HG03354 (cell line): ENCODE measurements at regions not wholly inside any gene's neighbourhood (a gene's known extent, or its start where the extent isn't known, plus 50 kb on each side); places are given as distances from the start of the nearest gene placed in this dataset.
"Not testable (repeated sequence)": the region's sequence is repeated elsewhere in the genome, so short reads cannot be mapped to it uniquely, and the experiment has no call there.

Experiments
- ATAC-seq: cut with Tn5 transposase; IDR thresholded peaks from one replicate; pipeline ENCODE4 v1.9.1; 2021; ENCODE audit warnings: mild to moderate bottlenecking; ENCODE audit not compliant: unreplicated experiment, poor library complexity, severe bottlenecking

DNA sequence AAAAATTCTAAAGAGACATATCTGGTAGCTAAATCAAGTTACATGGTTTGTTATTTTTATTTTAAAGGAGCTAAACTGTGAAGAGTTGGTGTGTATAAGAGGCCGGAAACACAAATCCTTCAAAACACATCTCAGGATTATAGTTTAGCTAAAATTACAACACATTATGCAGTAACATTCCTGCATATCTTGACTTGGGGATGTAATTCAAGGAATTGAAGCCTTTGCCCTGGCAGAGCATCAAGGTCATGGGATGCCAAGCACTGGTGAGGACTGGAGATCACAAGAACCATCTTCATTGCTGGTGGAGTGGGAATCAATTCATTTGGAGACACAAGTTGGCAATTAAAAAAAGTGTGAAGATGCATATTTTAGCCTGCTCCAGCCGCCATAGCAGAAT is 86.8 kb upstream of the LSM6 start:
- no peak for ATAC-seq

DNA sequence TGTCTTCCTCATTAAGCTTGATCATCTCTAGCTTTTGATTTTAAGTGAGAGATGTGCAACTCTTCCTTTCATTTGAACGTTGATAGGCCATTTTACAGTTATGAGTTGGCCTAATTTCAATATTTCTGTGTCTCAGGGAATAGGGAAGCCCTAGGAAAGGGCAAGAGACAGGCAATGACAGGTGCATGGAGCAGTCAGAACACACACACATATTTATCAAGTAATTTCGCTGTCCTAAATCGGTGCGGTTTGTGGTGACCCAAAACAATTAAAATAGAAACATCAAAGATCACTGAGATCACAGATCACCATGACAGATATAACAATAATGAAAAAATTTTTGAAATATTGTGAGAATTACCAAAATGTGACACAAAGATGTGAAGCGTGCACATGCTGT is 87.7 kb upstream of the LSM6 start:
- no peak for ATAC-seq

DNA sequence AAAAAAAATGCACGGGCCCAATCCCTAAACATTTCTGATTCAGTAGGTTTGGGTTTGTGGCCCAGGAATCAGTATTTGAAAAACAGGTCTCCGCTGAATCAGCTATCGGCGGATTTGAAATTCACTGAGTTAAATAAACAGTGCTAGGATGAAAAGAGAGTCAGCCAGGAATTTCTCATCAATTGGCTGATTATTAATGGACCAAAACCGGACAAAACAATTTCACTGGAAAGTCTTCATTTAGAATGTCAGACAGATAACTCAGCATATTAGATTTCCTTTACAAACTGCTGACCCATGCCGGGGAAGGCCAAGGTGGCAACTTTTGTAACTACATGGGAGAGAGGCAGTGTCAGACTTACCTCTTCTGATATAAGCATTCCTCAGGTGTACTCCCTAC is 99.4 kb upstream of the LSM6 start:
- ATAC-seq, result no peak

- no peak for ATAC-seq
These were observed 102.0 kb upstream of the LSM6 start for GRCh38 chr4:146073517-146073916.

- no peak for ATAC-seq
These were observed 103.1 kb upstream of the LSM6 start for GRCh38 chr4:146072376-146072775.

DNA sequence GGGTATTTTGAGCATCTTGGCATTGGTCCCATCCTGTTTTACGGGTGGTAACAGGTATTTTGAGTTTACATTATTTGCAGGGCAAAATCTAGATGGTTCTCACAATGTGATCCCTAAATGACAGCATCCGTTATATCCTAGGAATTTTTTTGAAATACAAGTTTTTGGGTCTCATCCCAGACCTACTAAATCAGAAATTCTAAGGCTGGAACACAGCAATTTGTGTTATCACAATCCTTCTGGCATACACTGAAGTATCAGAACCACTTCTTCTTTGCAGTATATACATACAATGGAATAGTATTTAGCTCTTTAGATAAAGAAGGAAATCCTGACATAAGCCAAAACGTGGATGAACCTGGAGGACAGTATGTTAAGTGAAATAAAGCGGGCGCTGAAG is 104.1 kb upstream of the LSM6 start:
- no peak for ATAC-seq

GRCh38 chr4:146063143-146063542 is 112.4 kb upstream of the LSM6 start:
- no peak for ATAC-seq

- ATAC-seq, result no peak
These were observed 113.2 kb upstream of the LSM6 start for GRCh38 chr4:146062340-146062739.

GRCh38 chr4:146061610-146062334 is 113.7 kb upstream of the LSM6 start:
- ATAC-seq, result no peak

DNA sequence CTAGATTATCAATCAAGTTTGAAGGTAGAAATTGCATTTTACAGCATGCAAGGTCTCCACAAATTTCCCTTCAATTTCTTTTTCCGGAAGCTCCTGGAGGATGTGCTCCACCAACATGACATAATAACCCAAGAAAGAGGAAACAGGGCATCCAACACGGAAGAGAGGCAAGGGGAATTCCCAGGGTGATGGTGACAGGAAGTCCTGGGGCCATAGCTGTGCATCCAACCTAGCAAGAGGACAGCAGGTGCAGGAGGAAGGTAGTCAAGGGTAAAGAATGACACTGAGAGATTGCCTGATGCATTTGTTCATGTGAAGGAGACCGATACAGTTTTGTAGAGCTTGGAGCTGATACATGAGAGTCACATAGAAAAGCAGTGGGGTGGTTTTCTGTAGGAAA is 115.7 kb upstream of the LSM6 start:
- ATAC-seq, result peak; percentile 92

GRCh38 chr4:146059151-146059550 is 116.4 kb upstream of the LSM6 start:
- ATAC-seq, result peak; percentile 30

DNA sequence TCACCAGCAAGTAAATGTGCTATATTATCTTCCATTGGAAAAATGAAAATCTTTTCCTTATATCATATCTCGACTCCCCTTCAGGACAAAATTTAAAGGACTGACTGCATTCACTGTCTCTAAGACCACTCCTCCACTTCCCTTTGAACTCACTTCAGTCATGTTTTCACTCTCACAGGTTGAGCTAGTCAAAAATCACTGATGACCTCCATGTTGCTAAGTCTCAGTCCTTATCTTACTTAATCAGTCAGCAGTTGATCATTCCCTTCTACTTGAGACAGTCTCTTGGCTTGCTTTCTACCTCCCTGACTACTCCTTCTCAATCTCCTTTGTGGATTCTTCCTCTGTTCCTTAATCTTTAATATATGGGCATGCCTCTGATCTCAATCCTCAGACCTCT is 117.0 kb upstream of the LSM6 start:
- no peak for ATAC-seq

DNA sequence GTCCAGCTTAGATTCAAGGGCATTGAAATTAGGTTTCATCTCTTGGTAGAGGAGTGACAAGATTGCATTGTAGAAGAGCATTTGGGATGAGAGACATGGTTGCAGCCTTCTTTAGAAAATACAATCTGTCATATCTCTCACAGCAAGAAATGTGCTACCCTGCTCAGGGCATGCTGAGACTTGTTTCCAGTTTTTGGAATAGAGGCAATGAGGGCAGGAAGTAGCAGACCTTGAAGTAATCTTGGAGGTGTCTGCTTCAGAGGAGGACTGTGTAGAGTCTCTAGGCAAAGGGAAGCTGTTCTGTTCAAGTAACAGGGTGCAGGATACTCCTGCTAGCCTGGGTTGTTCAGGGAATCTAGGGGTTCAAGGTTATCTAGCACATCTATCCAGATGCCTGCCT is 116.1 kb upstream of the ZNF827 start:
- ATAC-seq, result no peak

DNA sequence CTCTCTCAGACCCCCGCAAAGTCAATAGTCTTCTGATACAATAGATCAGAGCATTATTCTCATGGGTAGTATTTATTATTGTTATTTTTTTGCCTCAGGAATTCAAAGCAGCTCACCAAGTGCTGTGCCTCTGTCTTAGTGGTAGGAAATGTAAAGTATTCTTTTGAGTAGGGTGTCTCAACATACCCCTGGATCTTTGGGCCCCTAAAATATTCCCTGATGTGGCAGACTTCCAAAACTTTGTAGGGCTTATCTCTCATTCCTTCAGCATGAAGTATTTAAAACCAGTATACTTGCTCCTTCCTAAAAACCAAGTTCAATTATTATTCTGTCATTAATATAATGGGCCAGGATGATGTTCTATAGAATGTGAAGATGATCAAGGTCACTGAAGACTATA is 115.3 kb upstream of the ZNF827 start:
- ATAC-seq, result no peak

DNA sequence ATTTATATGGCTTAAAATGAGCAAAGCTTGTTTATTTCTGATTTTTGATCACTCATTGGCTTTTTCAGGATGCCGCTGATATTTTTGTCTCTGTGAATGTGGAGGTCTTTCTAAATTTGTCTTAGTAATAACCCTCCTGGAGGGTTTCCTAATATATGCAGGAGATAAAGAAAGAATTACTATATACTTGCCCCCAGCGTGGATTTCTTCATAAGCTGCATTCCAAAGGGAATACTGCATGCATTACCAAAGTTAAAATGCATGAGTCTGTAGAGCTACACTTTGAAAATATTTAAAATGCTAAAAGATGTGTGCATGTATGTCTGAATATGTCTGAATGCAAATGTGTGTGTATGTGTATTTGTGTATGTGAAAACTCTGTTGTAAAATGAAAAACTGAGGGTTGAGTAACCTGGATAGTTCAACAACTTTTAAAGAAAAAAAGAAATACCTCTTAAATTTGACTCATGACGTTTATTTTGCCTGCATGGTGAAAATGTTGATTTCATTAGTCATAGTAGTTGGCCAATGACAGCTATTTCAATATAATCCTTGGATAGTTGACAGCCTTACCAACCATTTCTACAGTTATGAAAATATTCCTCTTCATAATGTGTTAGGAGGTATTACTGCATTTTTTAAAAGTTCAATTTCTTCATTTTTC is 113.2 kb upstream of the ZNF827 start:
- ATAC-seq, result no peak

DNA sequence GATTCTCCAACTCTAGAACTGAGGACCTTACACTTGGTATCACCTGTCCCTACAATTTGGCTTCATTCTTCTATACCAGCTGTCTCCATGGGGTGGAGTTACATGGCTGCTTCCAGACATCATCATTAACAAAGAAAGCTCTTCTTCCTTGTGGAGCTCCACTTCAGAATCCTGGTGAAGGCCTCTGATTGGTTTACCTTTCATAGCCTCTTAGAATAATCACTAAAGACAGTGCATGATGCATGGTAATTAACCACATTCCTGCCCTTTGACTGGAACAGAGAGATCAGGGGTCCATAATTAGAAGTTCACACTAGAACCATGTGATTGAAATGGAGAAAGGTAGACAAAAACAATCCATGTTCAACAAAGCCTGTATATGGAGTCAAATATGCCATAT is 112.6 kb upstream of the ZNF827 start:
- ATAC-seq, result no peak

DNA sequence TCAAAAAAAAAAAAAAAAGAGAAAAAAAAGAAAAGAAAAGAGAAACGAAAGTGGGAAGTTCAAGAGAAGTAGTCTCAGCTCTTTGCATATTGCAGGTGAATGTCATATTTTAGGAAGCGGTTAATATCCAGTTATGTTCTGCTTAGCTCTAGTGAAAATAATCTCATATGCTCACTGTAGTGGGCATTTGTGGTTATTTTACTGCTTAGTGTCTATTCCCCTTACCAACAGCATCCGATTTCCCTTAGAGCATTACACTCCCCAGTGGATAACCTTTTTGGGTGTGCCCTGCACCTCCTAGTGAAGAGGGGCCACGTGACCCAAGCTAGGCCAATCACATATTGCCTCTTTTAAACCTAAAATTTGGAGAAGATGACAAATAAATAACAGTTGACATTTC is 111.2 kb upstream of the ZNF827 start:
- ATAC-seq, result peak; percentile 92

DNA sequence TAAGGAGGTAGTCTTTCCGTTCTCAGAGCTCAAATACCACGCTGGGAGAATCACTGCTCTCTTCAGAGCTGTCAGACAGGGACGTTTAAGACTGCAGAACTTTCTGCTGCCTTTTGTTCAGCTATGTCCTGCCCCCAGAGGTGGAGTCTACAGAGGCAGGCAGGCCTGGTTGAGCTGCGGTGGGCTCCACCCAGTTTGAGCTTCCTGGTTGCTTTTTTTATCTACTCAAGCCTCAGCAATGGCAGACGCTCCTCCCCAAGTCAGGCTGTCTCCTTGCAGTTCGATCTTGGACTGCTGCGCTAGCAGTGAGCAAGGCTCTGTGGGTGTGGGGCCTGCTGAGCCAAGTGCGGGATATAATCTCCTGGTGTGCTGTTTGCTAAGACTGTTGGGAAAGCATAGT is 109.1 kb upstream of the ZNF827 start:
- ATAC-seq, result not testable (repeated sequence)

- peak; percentile 62 for ATAC-seq
These were observed 102.7 kb upstream of the ZNF827 start for GRCh38 chr4:146041139-146042004.

DNA sequence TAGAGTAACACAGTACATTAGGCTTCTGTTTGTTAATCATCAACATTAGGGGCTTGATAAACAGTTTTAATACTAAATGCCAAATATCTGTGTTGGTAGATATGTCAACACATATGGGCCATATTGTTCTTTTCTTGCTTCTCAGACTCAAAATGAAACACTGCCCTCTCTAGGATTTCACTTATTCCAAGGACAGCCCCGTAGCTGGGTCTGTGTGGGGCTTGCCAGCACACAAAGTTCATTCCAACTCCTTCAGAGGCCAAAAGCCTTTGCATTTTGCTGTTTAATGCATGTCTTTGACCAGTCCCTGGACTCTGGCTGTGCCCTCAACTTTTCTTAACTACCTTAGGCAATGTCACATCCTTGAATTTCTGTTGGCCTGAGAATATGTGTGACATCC is 102.0 kb upstream of the ZNF827 start:
- no peak for ATAC-seq

DNA sequence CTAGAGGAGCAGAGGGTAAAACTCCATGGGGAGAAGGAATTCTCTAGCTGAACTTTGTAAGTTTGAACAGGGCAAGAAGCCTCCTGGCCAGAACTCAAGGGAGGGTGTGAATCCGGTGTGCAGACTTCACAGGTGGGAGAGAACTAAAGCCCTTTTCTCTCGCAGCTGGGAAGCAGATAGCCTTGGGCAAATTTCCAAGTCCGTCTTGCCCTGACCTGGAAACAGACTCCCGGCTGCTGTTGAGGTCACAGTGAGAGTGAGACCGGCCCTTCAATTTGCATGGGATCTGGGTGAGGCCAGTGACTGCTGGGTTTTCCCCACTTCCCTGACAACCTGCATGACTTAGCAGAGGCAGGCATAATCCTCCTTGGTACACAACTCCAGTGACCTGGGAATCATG is 94.5 kb upstream of the ZNF827 start:
- ATAC-seq, result no peak
